Adipocyte (in vitro differentiated cells): ENCODE measurements at regions not wholly inside any gene's neighbourhood (a gene's known extent, or its start where the extent isn't known, plus 50 kb on each side); places are given as distances from the start of the nearest gene placed in this dataset.
A peak's percentile ranks its signal among the peaks of the same experiment; 100 is the strongest.

ENCODE experiments used
- DNase-seq: peaks from one replicate; pipeline ENCODE4 v3.0.0-alpha.2; 2015; ENCODE audit warnings: low read depth
- H3K27me3 ChIP-seq: replicated peaks from 2 replicates; pipeline ENCODE4 v1.7.0; 2013; ENCODE audit warnings: mild to moderate bottlenecking, low read length, moderate library complexity; ENCODE audit not compliant: control insufficient read depth, insufficient read depth
- H3K36me3 ChIP-seq: 2 replicates; pipeline ENCODE4 v1.7.0; 2013; ENCODE audit warnings: low read length, mild to moderate bottlenecking, moderate library complexity; ENCODE audit not compliant: control insufficient read depth, insufficient read depth, severe bottlenecking
- H3K4me1 ChIP-seq: 2 replicates; pipeline ENCODE4 v1.7.0; 2013; ENCODE audit warnings: mild to moderate bottlenecking, low read length, moderate library complexity; ENCODE audit not compliant: control insufficient read depth, insufficient read depth
- H3K4me3 ChIP-seq: 2 replicates; pipeline ENCODE4 v1.7.0; 2013; ENCODE audit warnings: mild to moderate bottlenecking, low read length, moderate library complexity
- H3K9ac ChIP-seq: 2 replicates; pipeline ENCODE4 v1.7.0; 2013; ENCODE audit warnings: mild to moderate bottlenecking, low read length, moderate library complexity
- H3K9me3 ChIP-seq: 2 replicates; pipeline ENCODE4 v1.7.0; 2013; ENCODE audit warnings: mild to moderate bottlenecking, low read length, moderate library complexity; ENCODE audit not compliant: control insufficient read depth

- H3K4me3 ChIP-seq, result no peak overlapping the region
- DNase-seq, result no peak
These were observed 594.1 kb downstream of the NR2F2 start for GRCh38 chr15:96924570-96924969.

GRCh38 chr15:96947296-96948229 lies 617.1 kb downstream of the NR2F2 start:
- H3K27me3 ChIP-seq, result peaks cover 11% of the 10 kb centered on the region
- peak overlapping the region; percentile 33 for H3K4me3 ChIP-seq
- no peak overlapping the region for H3K9ac ChIP-seq
- H3K9me3 ChIP-seq, result peaks cover 3% of the 10 kb centered on the region
- H3K36me3 ChIP-seq, result no peaks in the 10 kb centered on the region
- no peak for DNase-seq
- no peaks in the 10 kb centered on the region for H3K4me1 ChIP-seq

More at GRCh38 chr15:96924570-96924969, 594.1 kb downstream of the NR2F2 start:
- Histone ChIP-seq H3K27me3 (no peaks in the 10 kb centered on the region), H3K36me3 (no peaks in the 10 kb centered on the region), H3K4me1 (no peaks in the 10 kb centered on the region), H3K9ac (no peak overlapping the region), H3K9me3 (peaks cover 5% of the 10 kb centered on the region)

GRCh38 chr15:96948981-96949380 lies 618.5 kb downstream of the NR2F2 start:
- no peak overlapping the region for H3K9ac ChIP-seq
- peaks cover 11% of the 10 kb centered on the region for H3K27me3 ChIP-seq
- H3K4me1 ChIP-seq, result no peaks in the 10 kb centered on the region
- H3K36me3 ChIP-seq, result no peaks in the 10 kb centered on the region
- no peak overlapping the region for H3K4me3 ChIP-seq
- DNase-seq, result no peak
- H3K9me3 ChIP-seq, result peaks cover 8% of the 10 kb centered on the region

- no peaks in the 10 kb centered on the region for H3K4me1 ChIP-seq
- H3K9me3 ChIP-seq, result peaks cover 1% of the 10 kb centered on the region
- H3K27me3 ChIP-seq, result no peaks in the 10 kb centered on the region
- no peak overlapping the region for H3K4me3 ChIP-seq
- H3K36me3 ChIP-seq, result no peaks in the 10 kb centered on the region
- no peak for DNase-seq
- H3K9ac ChIP-seq, result no peak overlapping the region
These were observed 628.2 kb downstream of the NR2F2 start for GRCh38 chr15:96958721-96959120.

GRCh38 chr15:96959501-96959900 lies 629.0 kb downstream of the NR2F2 start:
- no peak overlapping the region for H3K9ac ChIP-seq
- no peak for DNase-seq
- H3K4me3 ChIP-seq, result no peak overlapping the region
- H3K27me3 ChIP-seq, result no peaks in the 10 kb centered on the region
- no peaks in the 10 kb centered on the region for H3K4me1 ChIP-seq
- no peaks in the 10 kb centered on the region for H3K36me3 ChIP-seq
- H3K9me3 ChIP-seq, result no peaks in the 10 kb centered on the region

GRCh38 chr15:96960711-96961480 lies 630.4 kb downstream of the NR2F2 start:
- Histone ChIP-seq H3K4me3 (no peak overlapping the region), H3K36me3 (no peaks in the 10 kb centered on the region), H3K9ac (no peak overlapping the region), H3K9me3 (no peaks in the 10 kb centered on the region), H3K4me1 (no peaks in the 10 kb centered on the region), H3K27me3 (no peaks in the 10 kb centered on the region)
- no peak for DNase-seq

- H3K4me3 ChIP-seq, result no peak overlapping the region
- no peaks in the 10 kb centered on the region for H3K27me3 ChIP-seq
- DNase-seq, result no peak
These were observed 636.1 kb downstream of the NR2F2 start for GRCh38 chr15:96966554-96966953.

GRCh38 chr15:96969732-96970710 lies 639.5 kb downstream of the NR2F2 start:
- Histone ChIP-seq H3K27me3 (no peaks in the 10 kb centered on the region), H3K4me3 (no peak overlapping the region), H3K36me3 (no peaks in the 10 kb centered on the region), H3K9me3 (no peaks in the 10 kb centered on the region), H3K4me1 (no peaks in the 10 kb centered on the region), H3K9ac (no peak overlapping the region)
- no peak for DNase-seq

More at GRCh38 chr15:96966554-96966953, 636.1 kb downstream of the NR2F2 start:
- Histone ChIP-seq H3K4me1 (no peaks in the 10 kb centered on the region), H3K36me3 (no peaks in the 10 kb centered on the region), H3K9ac (no peak overlapping the region), H3K9me3 (no peaks in the 10 kb centered on the region)

GRCh38 chr15:96972201-96972600 lies 641.7 kb downstream of the NR2F2 start:
- Histone ChIP-seq H3K4me1 (no peaks in the 10 kb centered on the region), H3K27me3 (no peaks in the 10 kb centered on the region), H3K9ac (no peak overlapping the region), H3K9me3 (no peaks in the 10 kb centered on the region), H3K4me3 (no peak overlapping the region), H3K36me3 (no peaks in the 10 kb centered on the region)
- no peak for DNase-seq

GRCh38 chr15:96974761-96975160 lies 644.3 kb downstream of the NR2F2 start:
- no peaks in the 10 kb centered on the region for H3K9me3 ChIP-seq
- H3K27me3 ChIP-seq, result no peaks in the 10 kb centered on the region
- no peak overlapping the region for H3K4me3 ChIP-seq
- no peak overlapping the region for H3K9ac ChIP-seq
- H3K4me1 ChIP-seq, result no peaks in the 10 kb centered on the region
- DNase-seq, result no peak
- H3K36me3 ChIP-seq, result no peaks in the 10 kb centered on the region
